ENCODE measurements at regions not wholly inside any gene's neighbourhood (a gene's known extent, or its start where the extent isn't known, plus 50 kb on each side); places are given as distances from the start of the nearest gene placed in this dataset.

DNA sequence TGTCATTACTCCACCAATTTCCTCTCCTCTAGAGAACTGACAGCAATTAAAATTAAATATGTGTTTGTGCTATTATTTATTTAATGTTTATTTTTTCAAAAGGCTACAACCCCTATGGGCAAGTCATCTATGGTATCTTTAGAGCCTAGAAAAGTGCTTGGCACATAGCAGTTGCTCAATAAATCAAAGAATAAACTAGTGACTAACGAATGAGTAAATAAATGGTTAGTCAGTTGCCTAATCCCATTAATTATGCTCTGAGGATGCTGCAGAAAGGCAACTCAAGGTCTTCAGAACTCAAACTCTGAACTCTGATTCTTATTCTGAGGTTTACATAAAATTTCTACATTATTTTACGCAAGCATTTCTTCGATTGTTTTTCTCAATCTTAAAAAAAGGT, 193.0 kb upstream of the TSHZ2 start:
- DNase-seq (ENCODE audit: low spot score), result no peak

DNA sequence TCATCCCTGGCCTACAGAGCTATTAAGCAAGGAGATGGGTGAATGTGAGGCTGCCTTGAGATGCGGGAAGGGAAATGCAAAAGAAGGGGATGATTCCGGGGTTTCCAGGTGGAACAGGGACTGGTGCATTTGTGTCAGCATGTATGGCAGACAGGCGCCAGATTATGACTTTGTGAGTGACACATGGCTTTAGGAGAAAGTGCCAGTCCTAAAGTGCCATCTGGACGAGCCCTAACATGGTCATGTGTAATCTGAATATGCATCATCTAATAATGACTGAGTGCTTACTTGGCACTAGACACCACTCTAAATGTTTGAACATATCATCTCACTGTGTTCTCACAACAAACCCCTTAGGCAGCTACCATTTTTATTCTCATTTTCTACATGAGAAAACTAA, 195.0 kb upstream of the TSHZ2 start:
- DNase-seq (ENCODE audit: low spot score), result no peak

DNA sequence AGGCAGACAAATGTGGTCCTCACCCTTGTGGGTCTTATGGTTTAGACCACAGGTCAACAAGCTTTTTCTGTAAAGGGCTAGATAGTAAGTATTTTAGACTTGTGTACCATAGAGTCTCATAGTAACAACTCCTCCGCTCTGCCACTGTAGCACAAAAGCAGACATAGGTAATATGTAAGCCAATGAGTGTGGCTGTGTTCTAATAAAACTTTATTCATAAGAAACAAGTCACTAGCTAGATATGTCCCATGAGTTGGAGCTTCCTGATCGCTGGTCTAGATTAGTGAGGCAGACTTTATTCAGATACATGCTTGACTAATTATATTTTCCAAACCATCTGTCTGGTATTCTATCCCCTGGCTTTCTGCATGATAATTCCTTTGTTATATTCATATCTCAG, 196.4 kb upstream of the TSHZ2 start:
- no peak for DNase-seq (ENCODE audit: low spot score)

DNA sequence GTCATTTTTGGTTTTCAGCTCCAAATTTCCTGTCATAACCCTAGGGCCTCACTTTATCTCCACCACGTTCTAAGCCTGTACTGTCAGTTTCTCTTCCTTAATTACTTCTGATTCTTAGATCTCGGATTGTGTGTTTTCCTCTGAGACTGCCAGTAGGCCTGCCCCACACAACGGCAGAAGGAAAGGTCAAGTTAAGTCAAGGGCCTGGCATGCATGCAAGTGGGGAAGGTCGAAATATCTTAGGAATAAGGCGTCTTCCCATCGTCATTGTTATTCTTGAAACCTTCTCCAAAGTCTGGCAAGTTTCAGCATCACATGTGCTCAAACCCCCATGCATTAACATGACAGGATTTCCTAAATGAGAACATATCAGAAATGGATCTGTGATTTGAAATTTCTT, 203.5 kb upstream of the TSHZ2 start:
- no peak for DNase-seq (ENCODE audit: low spot score)

DNA sequence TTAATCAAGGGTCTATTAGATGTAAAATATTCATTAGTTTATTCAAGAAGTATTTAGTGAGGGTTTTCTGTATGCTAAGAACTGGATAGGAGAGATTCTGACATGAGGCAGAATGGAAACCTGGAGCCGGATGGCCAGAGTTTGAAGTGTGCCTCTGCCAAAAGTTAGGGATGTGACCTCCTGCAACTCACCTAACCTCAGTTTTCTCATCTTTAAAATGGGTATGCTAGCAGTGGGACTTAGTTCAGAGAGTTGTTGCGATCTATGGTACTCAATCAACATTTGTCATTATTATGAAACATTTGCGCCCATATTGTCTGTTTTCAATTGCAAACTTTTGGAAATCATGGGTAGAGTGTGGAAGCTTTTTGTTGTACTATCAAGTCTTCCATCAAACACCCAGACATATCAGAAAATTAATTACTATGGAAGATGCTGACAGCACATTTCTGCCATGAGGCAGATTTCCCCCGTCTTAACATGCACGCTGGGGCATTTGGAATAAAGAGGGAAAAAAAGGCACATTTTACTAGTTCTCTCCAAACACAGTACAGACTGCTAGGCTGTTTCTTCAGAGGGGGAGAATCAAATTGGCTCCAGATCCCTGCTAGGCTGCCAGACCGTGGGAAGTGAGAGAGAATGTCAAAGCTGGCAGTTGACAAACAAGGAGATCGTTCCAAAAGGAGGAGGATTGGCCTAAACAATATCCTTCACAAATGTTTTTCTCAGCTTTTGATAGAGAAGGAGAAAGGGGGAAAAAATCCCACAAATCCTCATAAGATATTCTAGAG, 205.3 kb upstream of the TSHZ2 start:
- no peak for DNase-seq (ENCODE audit: low spot score)

DNA sequence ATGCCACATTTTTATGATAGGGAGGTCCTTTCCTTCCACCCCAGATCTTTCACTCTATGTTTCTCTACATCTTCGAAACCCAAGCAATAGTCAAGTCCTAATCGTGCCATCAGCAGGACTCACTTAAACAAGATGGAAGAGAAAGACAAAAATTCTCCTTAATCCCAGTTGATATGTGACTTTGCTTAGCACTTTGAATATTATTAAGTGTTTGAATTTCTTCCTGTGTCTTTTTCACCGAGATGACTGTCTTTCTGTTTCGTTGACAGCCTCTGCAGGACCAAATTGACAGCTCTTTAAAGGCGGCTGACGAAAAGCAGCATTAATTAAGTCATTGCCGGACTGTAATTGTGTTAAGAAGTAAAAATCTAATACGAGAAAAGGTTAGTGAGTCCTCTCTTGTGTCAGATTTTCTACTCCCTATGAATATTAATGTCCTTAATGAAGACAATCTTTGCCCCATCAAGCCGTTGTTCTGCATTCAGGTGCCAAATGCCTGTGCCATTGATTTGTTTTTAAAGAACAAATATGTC, 208.8 kb upstream of the TSHZ2 start:
- DNase-seq (ENCODE audit: low spot score), result no peak

DNA sequence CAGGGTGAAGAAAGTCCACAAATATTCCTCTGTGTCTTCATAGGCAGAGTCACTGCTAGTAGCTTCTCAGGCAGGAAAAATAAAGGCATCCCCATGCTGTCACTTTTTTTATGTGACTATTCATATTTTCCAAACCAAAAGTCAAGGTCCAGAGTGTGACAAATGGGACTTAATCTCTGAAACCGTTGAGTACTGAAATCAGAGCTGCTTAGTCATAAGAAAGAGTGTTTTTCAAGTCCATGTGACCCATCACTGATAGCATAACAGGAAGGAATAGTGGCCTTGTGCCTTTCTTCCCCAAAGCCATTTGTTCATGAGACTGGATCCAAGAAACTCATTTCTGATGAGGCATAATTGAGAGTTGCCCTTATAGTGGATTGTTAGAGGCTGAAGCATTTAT, 210.3 kb upstream of the TSHZ2 start:
- no peak for DNase-seq (ENCODE audit: low spot score)

DNA sequence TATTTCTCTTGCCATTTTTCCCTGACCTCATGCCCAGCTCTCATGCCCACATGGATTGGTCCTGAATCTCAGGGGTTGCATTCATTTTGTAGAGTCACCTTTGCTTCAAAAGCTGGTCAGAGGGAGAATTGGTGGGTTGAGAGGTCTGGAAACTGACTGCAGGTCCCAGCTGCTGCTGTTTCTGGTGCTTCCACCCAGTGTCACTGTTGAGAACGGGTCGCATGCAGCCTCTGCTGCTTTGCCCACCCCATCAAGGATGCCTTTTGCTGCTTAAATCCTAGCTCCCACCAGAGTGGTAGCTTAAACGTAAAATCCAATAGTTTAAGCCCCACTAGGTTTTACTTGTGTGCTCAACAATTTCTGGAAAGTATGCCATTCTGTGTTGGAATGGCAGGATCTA, 211.4 kb upstream of the TSHZ2 start:
- DNase-seq (ENCODE audit: low spot score), result no peak

DNA sequence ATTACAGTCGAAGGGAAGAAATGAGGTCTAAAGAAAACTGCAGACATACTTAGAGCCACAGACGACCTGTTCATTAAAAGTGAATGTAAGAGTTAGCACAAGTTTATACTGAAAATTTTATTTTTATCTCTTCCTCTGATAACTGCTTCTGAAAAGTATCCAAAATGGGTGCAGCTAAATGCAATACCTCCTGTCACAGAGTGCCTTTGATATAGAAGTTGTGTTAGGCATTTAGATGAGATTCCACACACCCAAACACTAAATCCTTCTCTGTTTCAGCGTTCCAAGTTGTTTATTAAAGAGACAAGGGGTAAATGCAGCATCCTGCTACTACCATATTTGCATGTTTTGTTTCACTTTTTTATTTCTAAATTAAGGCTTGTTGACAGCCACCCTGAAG, 214.7 kb upstream of the TSHZ2 start:
- DNase-seq (ENCODE audit: low spot score), result no peak

DNA sequence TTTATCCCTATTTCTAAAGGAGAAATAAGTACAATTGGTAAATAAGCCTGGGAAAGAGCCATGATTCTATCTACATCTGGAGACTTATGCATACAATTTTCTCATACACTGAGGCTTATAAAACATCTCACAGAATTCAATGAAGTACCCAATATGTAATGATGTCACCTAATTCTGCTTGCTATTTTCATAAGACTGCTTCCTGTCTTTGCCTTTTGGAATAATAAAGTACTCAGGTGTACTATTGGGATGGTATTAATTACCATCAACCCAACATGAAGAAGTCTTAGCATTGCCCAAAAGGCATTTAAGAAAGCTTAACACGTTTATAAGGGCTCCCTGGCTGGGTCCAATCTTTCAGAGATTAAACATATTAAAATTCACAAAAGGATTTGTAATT, 216.4 kb upstream of the TSHZ2 start:
- no peak for DNase-seq (ENCODE audit: low spot score)

DNA sequence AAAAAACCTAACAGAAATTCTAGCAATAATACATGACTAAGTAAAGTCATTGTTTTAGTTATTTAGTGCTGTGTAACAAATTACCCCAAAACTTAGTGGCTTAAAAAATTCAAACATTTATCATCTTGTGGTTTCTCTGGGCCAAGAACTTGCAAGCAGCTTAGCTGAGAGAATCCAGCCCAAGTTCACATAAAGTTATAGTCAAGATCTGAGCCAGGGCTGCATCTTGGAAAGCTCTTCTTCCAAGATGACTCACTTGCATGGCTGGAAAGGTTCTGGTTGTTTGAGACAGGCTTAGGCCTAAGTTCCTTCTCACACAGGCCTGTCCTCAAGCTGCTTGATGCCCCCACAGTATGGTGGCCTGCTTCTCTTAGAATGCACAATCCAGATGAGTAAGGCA, 217.8 kb upstream of the TSHZ2 start:
- DNase-seq (ENCODE audit: low spot score), result no peak

DNA sequence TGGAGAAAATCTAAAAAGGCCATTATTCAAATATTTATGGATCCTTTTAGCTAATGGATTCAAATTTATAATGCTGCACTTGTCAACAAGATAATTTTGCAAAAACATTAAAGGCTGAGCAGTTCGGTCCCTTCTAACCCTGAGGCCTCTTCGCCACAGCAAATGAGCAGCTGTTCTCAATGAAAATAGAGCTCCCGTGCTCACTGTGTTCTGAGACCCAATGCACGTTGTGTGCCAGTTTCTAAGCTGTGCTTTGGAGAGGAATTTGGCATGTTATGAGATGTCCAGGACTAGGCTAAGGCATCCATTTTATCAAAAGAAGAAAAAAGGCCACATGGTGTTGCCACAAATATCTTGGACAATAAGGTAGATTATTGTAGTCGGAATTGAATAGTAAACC, 220.1 kb upstream of the TSHZ2 start:
- no peak for DNase-seq (ENCODE audit: low spot score)

DNA sequence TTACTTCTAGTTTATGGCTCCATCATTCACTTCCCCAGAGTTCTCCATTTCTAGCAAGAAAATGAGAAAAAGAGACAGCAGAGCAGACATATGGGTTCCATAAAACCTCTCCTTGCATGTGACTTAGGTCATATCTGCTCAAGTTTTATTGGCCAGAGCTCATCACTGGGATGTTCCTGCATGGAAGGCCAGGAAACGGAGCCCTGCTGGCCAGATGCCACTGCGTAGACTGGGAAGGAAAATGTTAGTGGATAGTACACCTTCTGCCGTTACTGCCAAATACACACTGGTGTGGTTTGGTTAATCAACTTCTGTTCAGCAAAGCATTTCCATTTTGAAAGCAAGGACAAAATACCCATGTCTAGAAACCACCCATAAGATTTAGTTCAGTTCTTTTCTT, 220.6 kb upstream of the TSHZ2 start:
- DNase-seq (ENCODE audit: low spot score), result no peak

DNA sequence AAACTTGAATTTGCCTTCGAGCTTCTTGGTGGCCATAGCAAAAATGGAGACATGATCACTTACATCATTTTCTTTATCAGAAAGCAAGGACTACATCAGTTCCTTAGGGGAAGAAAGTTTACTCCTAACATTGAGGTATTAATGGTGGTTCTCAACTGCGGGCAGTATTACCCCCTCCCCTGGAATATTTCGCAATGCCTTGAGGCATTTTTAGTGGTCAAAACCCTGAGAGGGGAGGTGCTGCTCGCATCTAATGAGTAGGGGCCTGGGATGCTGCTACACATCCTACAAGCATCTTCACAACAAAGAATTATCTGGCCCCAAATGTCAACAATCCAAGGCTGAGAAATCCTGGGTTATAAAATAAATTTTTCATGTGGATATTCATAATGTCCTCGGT, 222.2 kb upstream of the TSHZ2 start:
- DNase-seq (ENCODE audit: low spot score), result no peak

DNA sequence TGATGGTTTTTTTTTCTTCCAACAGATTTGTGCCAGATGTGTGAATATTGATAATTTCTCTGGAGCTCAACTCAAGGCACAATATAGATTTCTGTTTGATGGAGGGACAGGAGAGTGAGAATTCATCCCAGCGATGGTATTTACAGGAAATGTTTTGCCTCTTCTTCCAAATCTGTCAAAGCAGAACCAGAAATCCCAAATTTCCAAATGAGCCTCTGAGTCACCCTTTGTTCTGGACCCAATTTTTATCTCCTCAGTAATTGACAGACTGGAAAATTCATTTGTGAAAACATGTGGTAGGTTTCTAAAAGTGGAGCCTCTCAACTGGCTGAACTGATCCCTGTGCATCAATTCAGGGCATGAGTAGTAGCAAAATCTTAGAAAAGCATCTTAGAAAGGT, 223.2 kb upstream of the TSHZ2 start:
- no peak for DNase-seq (ENCODE audit: low spot score)

DNA sequence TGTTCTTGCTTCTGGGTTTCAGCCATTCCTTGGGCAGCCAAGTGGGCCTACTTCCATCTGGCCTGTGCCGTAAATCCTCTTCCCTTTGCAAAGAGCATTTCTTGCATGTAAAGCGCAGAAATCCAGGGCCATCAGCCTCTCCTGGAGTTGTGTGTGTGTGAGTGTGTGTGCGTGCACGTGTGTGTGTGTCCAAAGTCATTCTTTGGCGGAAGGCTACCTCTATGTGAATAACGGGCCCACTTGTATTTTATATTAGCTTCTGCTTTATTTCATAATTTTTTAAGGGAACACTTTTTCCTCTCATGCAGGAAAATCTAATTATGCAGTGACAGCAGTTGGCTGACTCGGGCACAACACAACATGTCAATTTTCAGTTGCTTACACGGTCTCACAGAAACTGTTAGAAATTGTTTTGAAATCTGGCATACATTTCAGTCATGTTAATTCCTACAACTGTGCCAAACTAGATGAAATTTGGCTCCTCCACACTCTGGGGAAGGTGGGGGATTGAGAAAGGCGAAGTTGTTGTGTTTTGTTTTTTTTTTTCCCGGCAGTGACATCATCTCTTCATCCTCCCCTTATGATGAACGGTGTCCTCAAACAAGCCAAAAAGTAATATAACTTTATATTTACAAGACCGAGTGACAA, 223.7 kb upstream of the TSHZ2 start:
- no peak for DNase-seq (ENCODE audit: low spot score)

DNA sequence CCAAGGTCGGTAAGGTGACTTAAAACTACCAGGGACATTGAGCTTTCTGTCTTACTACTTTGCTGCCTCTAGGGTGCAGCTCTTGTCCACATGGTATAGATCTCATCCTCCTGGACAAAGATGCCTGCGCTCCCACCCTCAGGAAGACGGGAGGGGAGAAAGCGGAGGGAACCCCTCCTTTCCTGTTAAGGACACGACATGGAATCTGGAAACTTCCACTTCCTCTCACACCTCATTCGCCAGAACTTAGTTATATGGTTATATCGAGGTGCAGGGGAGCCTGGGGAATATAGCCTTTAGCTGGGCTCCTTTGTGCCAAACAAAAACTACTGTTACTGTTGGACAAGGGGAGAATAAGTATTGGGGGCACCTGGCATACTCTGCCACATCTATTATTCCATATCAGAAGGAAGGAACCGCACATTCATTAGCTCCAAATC, 224.3 kb upstream of the TSHZ2 start:
- no peak for DNase-seq (ENCODE audit: low spot score)

DNA sequence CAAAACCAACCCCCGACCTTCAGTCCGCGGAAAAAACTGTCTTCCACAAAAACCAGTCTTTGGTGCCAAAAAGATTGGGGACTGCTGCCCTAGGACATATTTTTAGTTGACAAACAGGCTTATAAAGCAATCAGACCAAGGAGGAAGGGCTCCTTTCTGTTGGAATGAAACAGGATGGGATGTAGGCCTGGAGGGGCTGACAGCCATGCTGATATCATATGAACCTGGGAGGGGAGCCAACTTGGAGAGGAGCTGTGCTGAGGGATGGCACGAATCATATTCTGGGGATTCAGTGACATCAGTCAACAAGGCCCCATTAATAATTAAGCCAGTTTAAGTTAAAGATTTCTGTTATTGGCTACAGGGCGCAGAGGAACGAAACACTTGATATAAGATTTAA, 225.4 kb upstream of the TSHZ2 start:
- no peak for DNase-seq (ENCODE audit: low spot score)

DNA sequence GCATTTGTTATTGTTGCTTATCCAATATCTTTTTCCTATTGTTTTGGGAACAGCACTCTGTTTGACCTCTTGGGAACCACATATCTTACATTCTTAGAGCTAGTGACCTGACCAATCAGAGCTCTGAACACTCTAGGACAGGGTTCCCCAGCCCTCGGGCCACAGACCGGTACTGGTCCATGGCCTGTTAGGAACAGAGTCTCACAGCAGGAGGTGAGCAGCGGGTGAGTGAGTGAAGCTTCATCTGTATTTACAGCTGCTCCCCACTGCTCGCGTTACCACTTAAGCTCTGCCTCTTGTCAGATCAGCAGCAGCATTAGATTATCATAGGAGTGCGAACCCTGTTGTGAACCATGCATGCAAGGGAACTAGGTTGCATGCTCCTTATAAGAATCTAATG, 226.0 kb upstream of the TSHZ2 start:
- no peak for DNase-seq (ENCODE audit: low spot score)

DNA sequence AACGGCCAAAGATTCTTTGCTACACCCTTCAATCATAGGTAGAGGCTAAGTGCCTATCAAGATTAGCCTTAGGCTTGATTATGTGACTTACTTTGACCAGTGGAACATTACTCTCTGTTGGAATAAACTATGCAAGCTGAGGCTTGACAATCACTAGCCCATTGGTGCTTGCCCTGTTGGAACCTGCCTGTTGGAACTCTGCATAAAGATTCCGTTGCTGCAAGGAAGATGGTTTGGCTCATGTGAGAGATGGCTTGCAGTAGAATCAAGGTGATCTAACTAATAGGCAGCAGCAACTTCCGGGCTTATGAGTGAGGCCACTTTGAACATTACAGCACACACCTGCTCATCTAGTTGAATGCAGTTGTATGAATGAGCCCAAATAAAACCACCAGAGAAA, 227.7 kb upstream of the TSHZ2 start:
- DNase-seq (ENCODE audit: low spot score), result no peak

DNA sequence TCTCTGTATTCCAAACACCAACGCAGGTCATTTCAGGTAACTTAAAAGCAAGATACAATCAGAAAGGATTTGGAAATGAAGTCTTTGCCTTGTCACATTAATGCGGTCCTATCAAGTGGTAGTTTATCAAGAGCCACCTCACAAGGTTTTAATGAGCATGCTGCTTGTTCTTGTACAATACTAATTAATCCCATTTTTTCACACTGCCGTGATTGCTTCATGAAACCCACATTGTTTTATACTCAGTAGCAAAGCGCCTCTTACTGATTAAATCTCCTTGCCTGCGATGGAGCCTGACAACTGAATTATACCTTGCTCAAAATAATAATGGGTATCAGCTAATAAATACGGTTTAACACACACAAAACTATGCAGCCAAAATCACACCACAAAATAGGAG, 234.1 kb upstream of the TSHZ2 start:
- DNase-seq (ENCODE audit: low spot score), result no peak

DNA sequence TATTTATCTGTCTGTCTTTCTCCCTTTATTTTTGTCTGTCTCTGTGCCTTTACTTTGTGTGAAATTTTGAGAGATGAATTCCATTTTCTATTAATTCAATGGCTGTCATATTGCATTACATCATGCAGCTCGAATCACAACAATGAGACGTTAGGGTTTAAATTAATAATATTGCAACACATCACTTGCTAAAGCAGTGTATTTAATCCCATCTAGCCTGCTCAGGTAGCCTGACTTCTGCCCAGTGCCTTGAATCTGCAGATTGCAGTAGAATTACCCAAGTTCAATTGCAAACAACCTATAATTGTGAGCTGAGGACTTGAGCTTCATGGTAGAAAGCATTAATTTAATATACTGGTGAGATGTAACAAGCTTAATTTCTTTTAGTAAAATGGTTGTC, 235.7 kb upstream of the TSHZ2 start:
- DNase-seq (ENCODE audit: low spot score), result no peak

DNA sequence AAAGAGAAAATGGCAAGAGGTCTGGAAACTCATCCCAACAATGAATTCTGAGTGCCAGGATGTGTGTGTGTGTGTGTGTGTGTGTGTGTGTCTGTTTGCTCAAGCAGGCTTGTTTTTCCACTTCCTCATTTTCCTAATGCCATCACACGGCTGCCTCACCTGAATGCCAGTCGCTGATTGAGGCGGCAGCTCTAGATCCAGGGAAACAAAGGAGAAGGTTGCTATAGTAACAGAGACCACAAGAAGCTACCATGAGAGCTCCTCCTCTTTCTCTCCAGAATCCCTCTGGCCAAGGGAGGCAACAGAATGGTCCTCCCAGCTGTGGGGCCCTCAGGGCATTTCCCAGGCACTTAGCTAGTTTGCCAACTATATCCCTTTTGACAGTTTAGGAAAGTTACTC, 241.1 kb upstream of the TSHZ2 start:
- no peak for DNase-seq (ENCODE audit: low spot score)

All from germinal center (tissue), 1 donor.